ENCODE measurements at regions not wholly inside any gene's neighbourhood (a gene's known extent, or its start where the extent isn't known, plus 50 kb on each side); places are given as distances from the start of the nearest gene placed in this dataset.

DNA sequence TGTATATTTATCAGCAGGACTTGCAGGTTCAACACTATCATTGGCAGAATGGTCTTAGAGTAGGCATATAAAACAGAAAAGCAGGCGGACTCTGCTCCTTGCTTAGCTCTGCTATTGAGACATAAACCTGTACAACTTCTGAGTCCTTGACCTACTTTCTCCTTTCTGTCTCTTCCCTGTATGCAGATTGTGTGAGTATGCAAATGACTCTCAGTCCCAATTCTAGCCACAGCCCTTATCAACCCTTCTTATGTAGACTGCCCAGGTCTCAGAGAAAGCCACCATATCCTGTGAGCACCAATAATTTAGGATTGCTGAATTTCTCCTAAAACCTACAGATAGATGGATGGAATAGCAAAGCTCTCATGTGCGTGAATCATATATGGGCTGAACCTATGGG, 367.6 kb upstream of the DDI1 start:
- DNase-seq (ENCODE audit: low read depth): no peak
- no peaks in the 10 kb centered on the region for H3K9me3 ChIP-seq (ENCODE audit: control insufficient read depth, low read length)
- no peak overlapping the region for H3K4me3 ChIP-seq (ENCODE audit: low read length)
- H3K4me1 ChIP-seq (ENCODE audit: control insufficient read depth, insufficient read depth, low read length): peaks cover 3% of the 10 kb centered on the region
- no peak overlapping the region for H3K9ac ChIP-seq (ENCODE audit: low read length)
- no peaks in the 10 kb centered on the region for H3K27me3 ChIP-seq (replicated peaks; ENCODE audit: control insufficient read depth, insufficient read depth, low read length)
- no peaks in the 10 kb centered on the region for H3K36me3 ChIP-seq (ENCODE audit: control insufficient read depth, insufficient read depth, low read length, severe bottlenecking)

DNA sequence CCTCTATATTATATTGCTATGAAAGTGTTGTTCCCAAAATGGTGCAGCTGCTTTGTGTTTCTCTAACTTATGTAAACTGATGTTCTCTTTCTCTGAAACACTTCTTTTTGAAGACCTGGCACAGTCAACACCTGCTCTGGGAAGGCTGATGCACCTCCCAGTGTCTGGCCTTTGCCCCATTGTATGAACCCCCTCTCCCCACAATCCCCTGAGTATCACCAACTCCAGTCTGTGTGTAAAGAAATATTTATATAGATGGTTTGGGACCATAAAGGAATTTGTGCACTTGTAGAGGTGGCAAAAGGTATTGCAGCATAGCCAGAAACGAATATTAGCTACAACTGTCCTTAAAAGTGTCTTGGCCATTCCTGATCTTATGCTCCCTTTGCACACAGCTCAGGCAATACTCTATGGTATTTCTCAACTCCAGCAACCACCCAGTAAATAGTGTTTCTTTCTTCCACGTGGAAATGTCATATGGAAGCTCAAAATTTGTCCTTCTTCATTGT, 365.2 kb upstream of the DDI1 start:
- H3K9ac ChIP-seq (ENCODE audit: low read length): no peak overlapping the region
- peaks cover 4% of the 10 kb centered on the region for H3K36me3 ChIP-seq (ENCODE audit: control insufficient read depth, insufficient read depth, low read length, severe bottlenecking)
- no peak for DNase-seq (ENCODE audit: low read depth)
- no peaks in the 10 kb centered on the region for H3K27me3 ChIP-seq (replicated peaks; ENCODE audit: control insufficient read depth, insufficient read depth, low read length)
- no peaks in the 10 kb centered on the region for H3K9me3 ChIP-seq (ENCODE audit: control insufficient read depth, low read length)
- no peak overlapping the region for H3K4me3 ChIP-seq (ENCODE audit: low read length)
- H3K4me1 ChIP-seq (ENCODE audit: control insufficient read depth, insufficient read depth, low read length): peaks cover 5% of the 10 kb centered on the region

DNA sequence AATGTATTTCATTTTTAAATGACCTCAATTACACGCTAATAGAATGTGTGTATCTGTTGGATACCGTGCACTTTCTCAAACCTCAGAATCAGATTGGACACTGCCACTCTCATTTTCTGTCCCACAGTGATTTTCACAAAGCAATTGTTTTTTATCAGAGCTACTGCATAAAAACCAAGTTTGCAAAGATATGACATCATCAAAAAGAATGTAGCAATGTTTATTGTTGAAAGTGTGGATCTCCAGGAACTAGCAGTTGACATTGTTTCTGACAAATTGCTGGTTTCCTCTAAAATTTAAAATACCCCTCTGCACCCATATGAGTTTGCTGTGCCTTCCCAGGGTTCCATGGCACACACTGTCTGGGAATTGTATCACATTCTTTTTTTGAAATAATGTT, 362.7 kb upstream of the DDI1 start:
- Histone ChIP-seq H3K4me1 (ENCODE audit: control insufficient read depth, insufficient read depth, low read length) (peaks cover 10% of the 10 kb centered on the region), H3K4me3 (ENCODE audit: low read length) (no peak overlapping the region), H3K9me3 (ENCODE audit: control insufficient read depth, low read length) (no peaks in the 10 kb centered on the region), H3K27me3 (replicated peaks; ENCODE audit: control insufficient read depth, insufficient read depth, low read length) (no peaks in the 10 kb centered on the region), H3K36me3 (ENCODE audit: control insufficient read depth, insufficient read depth, low read length, severe bottlenecking) (peaks cover 4% of the 10 kb centered on the region), H3K9ac (ENCODE audit: low read length) (no peak overlapping the region)
- DNase-seq (ENCODE audit: low read depth): peak; percentile 69

DNA sequence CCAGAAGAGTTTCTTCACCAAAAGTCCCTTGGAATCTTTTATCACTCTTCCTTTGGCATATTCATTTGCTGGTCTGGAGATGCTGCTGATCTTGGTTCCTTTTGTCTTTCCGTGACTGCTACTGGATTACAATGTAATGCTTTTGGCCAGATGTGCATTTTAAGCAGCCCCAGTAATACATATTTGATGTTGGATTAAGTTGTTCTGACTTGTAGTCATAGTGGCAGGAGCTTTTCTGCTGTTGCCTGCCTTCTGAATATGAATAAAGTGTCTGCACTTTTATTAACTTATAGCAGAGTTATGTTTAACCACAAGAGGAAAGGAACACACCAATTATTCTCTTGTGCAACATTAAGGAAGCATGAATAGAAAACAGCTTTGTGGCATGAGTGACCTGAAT, 360.0 kb upstream of the DDI1 start:
- DNase-seq (ENCODE audit: low read depth): peak; percentile 50
- Histone ChIP-seq H3K36me3 (ENCODE audit: control insufficient read depth, insufficient read depth, low read length, severe bottlenecking) (peaks cover 11% of the 10 kb centered on the region), H3K4me3 (ENCODE audit: low read length) (no peak overlapping the region), H3K4me1 (ENCODE audit: control insufficient read depth, insufficient read depth, low read length) (peaks cover 19% of the 10 kb centered on the region), H3K9me3 (ENCODE audit: control insufficient read depth, low read length) (no peaks in the 10 kb centered on the region), H3K27me3 (replicated peaks; ENCODE audit: control insufficient read depth, insufficient read depth, low read length) (no peaks in the 10 kb centered on the region), H3K9ac (ENCODE audit: low read length) (no peak overlapping the region)

DNA sequence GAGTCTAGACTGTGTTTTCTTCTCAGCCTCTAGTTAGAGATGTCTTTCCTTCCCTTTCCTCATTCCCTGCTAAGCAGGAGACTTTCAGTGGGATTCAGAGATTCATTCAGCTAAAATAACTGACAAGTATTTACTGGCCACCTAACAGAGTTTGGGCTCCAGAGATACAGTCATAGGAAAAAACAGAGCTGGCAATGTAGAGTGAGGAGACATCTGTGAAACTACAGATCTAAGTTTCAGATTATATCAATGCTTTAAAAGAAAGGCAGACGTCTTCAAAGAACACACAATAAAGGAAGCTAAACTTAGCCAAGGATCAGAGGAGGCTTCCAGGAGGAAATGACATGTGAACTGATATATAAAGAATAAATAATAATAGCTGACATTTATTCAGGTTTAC, 355.6 kb upstream of the DDI1 start:
- peaks cover 8% of the 10 kb centered on the region for H3K36me3 ChIP-seq (ENCODE audit: control insufficient read depth, insufficient read depth, low read length, severe bottlenecking)
- DNase-seq (ENCODE audit: low read depth): no peak
- H3K4me1 ChIP-seq (ENCODE audit: control insufficient read depth, insufficient read depth, low read length): peaks cover 45% of the 10 kb centered on the region

DNA sequence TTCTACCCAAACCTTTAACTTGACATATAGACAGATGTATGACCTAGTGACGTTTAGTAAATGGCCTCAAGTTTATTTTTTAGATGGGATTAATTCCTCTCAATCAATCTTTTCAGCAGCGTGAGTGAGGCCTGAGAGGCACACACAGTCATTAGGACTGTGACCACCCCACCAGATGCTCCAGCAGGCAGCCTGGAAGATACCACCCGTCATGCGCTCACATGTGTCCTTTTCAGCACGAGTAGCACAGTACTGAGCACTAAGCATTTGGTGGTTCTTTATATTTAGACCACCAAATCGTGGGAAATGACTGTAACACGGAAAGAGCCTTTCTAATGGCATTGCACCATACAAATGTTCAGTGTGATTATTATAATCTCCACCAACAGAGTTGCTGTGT, 354.6 kb upstream of the DDI1 start:
- Histone ChIP-seq H3K4me3 (ENCODE audit: low read length) (no peak overlapping the region), H3K9ac (ENCODE audit: low read length) (peak overlapping the region; percentile 78), H3K4me1 (ENCODE audit: control insufficient read depth, insufficient read depth, low read length) (peaks cover 38% of the 10 kb centered on the region), H3K36me3 (ENCODE audit: control insufficient read depth, insufficient read depth, low read length, severe bottlenecking) (peaks cover 11% of the 10 kb centered on the region), H3K9me3 (ENCODE audit: control insufficient read depth, low read length) (peaks cover 10% of the 10 kb centered on the region), H3K27me3 (replicated peaks; ENCODE audit: control insufficient read depth, insufficient read depth, low read length) (no peaks in the 10 kb centered on the region)
- DNase-seq (ENCODE audit: low read depth): no peak

More for the DNA sequence above, 355.6 kb upstream of the DDI1 start:
- Histone ChIP-seq H3K9ac (ENCODE audit: low read length) (peak overlapping the region; percentile 18), H3K9me3 (ENCODE audit: control insufficient read depth, low read length) (no peaks in the 10 kb centered on the region), H3K4me3 (ENCODE audit: low read length) (no peak overlapping the region), H3K27me3 (replicated peaks; ENCODE audit: control insufficient read depth, insufficient read depth, low read length) (no peaks in the 10 kb centered on the region)

DNA sequence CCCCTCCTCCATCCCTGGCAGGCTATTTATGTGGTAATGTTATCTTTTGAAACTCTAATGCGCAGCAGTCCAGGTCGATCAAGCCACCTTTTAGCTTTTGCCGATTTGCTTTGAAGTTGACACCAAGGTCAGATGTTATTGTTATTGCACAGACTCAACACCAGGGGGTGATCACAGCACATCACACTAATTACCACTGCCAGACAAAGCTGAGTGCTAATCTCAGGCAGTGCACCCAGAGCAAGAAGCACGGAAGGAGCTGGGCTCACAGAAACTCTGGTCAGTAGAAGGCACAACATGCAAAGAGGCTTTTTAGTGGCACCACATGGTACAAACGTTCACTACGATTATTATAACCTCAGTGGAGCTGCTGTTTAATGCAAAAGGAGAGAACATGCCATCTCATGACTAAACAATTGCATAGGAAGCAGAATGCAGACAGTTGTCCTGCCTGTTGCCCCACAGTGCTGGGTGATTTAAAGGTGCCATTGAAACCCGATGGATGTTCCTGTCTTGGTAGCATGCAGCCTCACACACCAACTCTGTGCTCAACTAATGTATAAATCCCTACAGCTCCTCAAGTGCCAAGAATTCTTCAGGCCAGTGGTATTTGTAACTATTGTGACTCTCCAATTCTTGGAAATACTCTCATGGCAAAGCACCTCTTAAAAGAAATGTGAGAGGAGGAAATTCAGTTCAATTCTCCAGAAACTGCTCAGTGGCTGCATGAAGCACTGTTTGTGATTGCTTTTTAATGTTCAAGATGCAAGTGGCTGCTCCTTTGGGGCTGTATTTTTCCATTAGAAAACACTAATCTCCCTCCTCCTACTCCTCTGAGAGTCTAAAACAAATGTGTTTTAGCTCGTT, 353.9 kb upstream of the DDI1 start:
- peaks cover 38% of the 10 kb centered on the region for H3K4me1 ChIP-seq (ENCODE audit: control insufficient read depth, insufficient read depth, low read length)
- no peaks in the 10 kb centered on the region for H3K27me3 ChIP-seq (replicated peaks; ENCODE audit: control insufficient read depth, insufficient read depth, low read length)
- peak; percentile 82 for DNase-seq (ENCODE audit: low read depth)
- peak overlapping the region; percentile 10 for H3K4me3 ChIP-seq (ENCODE audit: low read length)
- peak overlapping the region; percentile 78 for H3K9ac ChIP-seq (ENCODE audit: low read length)
- peaks cover 11% of the 10 kb centered on the region for H3K36me3 ChIP-seq (ENCODE audit: control insufficient read depth, insufficient read depth, low read length, severe bottlenecking)
- H3K9me3 ChIP-seq (ENCODE audit: control insufficient read depth, low read length): peaks cover 12% of the 10 kb centered on the region

DNA sequence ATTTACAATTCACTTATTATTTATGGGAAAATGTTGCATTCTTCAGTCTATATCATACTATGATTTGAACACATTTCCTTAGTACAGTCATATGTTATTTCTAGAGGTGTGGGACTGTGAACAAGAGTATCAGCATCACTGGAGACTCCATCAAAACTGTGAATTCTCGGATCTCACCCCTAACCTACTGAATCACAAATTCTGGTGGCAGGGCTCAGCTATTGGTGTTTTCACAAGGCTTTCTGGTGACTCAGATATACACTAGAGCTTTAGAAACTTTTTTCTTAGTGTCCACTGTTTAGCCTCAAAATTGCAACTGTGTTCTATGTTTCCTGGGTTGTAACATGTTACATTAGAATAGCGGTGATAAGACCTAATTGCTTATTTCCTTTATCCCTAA, 352.9 kb upstream of the DDI1 start:
- DNase-seq (ENCODE audit: low read depth): no peak
- peak overlapping the region; percentile 78 for H3K9ac ChIP-seq (ENCODE audit: low read length)
- H3K4me1 ChIP-seq (ENCODE audit: control insufficient read depth, insufficient read depth, low read length): peaks cover 38% of the 10 kb centered on the region
- peaks cover 12% of the 10 kb centered on the region for H3K9me3 ChIP-seq (ENCODE audit: control insufficient read depth, low read length)
- no peak overlapping the region for H3K4me3 ChIP-seq (ENCODE audit: low read length)
- no peaks in the 10 kb centered on the region for H3K27me3 ChIP-seq (replicated peaks; ENCODE audit: control insufficient read depth, insufficient read depth, low read length)
- peaks cover 11% of the 10 kb centered on the region for H3K36me3 ChIP-seq (ENCODE audit: control insufficient read depth, insufficient read depth, low read length, severe bottlenecking)

DNA sequence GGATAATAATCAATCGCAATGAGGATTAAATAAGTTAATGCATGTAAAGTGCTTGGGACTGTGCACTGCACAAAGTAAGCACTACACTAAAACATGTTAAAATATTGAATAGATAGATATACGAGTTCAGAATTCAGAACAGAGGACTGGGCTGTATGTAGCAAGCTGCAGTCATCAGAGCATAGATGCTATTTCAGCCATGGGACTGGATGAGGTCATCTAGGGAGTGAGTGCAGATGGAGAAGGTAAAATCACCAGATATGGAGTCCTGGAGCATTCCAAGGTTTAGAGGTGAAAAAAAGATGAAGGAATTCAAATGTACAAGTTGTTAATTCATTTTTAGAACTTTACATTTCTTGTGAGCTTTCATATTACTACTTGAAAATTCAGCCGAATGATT, 347.5 kb upstream of the DDI1 start:
- Histone ChIP-seq H3K4me3 (ENCODE audit: low read length) (no peak overlapping the region), H3K27me3 (replicated peaks; ENCODE audit: control insufficient read depth, insufficient read depth, low read length) (no peaks in the 10 kb centered on the region), H3K9me3 (ENCODE audit: control insufficient read depth, low read length) (peaks cover 12% of the 10 kb centered on the region), H3K36me3 (ENCODE audit: control insufficient read depth, insufficient read depth, low read length, severe bottlenecking) (peaks cover 6% of the 10 kb centered on the region), H3K9ac (ENCODE audit: low read length) (no peak overlapping the region), H3K4me1 (ENCODE audit: control insufficient read depth, insufficient read depth, low read length) (peaks cover 4% of the 10 kb centered on the region)
- DNase-seq (ENCODE audit: low read depth): no peak

DNA sequence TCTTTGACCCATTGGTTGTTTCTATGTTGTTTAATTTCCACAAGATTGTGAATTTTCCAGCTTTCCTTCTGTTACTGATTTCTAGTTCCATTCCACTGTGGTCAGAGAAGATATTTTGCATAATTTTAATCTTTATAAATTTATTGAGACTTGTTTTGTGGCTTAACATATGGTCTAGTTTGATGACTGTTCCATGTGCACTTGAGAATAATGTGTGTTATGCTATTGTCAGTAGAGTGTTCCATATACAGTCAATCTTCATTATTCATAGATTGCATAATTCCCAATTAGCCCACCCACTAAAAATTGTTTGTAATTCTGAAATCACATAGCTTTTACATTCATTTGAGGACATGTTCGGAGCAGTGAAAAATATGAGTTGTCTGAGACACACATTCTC, 346.1 kb upstream of the DDI1 start:
- Histone ChIP-seq H3K9me3 (ENCODE audit: control insufficient read depth, low read length) (peaks cover 12% of the 10 kb centered on the region), H3K9ac (ENCODE audit: low read length) (no peak overlapping the region), H3K4me3 (ENCODE audit: low read length) (peak overlapping the region; percentile 14), H3K27me3 (replicated peaks; ENCODE audit: control insufficient read depth, insufficient read depth, low read length) (no peaks in the 10 kb centered on the region), H3K36me3 (ENCODE audit: control insufficient read depth, insufficient read depth, low read length, severe bottlenecking) (peaks cover 6% of the 10 kb centered on the region), H3K4me1 (ENCODE audit: control insufficient read depth, insufficient read depth, low read length) (no peaks in the 10 kb centered on the region)
- DNase-seq (ENCODE audit: low read depth): no peak

DNA sequence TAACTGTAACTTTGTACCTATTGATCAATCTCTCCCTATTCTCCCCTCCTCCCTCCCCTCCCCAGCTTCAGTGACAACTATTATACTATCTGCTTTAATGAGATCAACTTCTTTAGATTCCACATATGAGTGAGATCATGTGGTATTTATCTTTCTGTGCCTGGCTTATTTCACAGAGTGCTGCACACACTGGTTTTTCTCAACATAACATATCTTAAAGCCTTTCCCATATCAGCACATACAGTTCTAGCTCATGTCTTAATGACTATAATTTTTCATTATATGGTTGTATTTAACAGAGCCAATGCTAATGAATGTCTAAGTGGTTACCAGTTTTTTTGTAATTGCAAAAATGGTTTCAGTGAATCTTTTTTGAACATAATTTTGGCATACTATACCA, 340.3 kb upstream of the DDI1 start:
- H3K4me1 ChIP-seq (ENCODE audit: control insufficient read depth, insufficient read depth, low read length): peaks cover 31% of the 10 kb centered on the region
- H3K4me3 ChIP-seq (ENCODE audit: low read length): peak overlapping the region; percentile 23
- H3K9ac ChIP-seq (ENCODE audit: low read length): peak overlapping the region; percentile 16
- peaks cover 5% of the 10 kb centered on the region for H3K9me3 ChIP-seq (ENCODE audit: control insufficient read depth, low read length)
- H3K36me3 ChIP-seq (ENCODE audit: control insufficient read depth, insufficient read depth, low read length, severe bottlenecking): no peaks in the 10 kb centered on the region
- no peak for DNase-seq (ENCODE audit: low read depth)
- H3K27me3 ChIP-seq (replicated peaks; ENCODE audit: control insufficient read depth, insufficient read depth, low read length): no peaks in the 10 kb centered on the region

Measured in adipocyte (in vitro differentiated cells).